GM18519 (cell line): ENCODE measurements at regions not wholly inside any gene's neighbourhood (a gene's known extent, or its start where the extent isn't known, plus 50 kb on each side); places are given as distances from the start of the nearest gene placed in this dataset.

ENCODE experiments used
- ATAC-seq: cut with Tn5 transposase; IDR thresholded peaks from one replicate; pipeline ENCODE4 v1.9.1; 2021; ENCODE audit warnings: mild to moderate bottlenecking, moderate library complexity; ENCODE audit not compliant: unreplicated experiment, low FRiP score

DNA sequence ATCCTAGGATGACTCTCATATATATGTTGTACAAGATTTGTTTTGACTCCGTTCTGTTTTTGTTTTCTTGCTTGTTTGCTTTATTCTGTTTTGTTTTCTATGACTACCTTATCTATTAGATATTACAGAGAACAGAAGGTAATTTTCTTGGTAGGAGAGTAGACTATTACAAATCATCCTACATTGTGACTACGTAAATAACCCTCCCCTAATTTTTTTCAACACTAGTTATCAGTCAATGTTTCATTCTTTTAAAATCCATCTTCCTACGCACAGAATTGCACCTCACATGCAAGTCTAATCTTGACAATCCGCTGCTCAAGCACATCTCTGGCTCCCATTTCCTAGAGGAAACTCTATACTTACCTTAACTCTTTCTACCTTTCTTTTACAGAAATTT is 792.3 kb upstream of the PIK3C3 start:
- ATAC-seq = no peak

DNA sequence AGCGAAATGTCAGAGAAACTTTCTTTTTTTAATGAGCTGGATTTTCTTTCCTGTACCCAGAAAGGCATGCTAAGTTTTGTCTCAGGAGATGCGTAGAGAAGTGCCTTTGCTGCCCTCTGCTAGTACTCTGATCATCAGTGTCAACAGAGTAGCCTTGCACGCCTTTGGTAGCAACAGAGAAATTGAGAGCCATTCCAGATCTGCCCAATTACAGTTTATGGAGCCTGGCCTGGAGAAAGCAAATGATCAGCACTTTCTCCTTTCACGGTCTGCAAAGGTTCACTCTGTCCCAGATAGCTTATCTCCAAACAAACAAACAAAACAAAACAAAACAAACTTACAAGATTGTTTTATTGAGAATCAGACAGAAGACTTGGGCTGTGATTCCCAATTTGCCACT is 792.8 kb upstream of the PIK3C3 start:
- no peak for ATAC-seq

DNA sequence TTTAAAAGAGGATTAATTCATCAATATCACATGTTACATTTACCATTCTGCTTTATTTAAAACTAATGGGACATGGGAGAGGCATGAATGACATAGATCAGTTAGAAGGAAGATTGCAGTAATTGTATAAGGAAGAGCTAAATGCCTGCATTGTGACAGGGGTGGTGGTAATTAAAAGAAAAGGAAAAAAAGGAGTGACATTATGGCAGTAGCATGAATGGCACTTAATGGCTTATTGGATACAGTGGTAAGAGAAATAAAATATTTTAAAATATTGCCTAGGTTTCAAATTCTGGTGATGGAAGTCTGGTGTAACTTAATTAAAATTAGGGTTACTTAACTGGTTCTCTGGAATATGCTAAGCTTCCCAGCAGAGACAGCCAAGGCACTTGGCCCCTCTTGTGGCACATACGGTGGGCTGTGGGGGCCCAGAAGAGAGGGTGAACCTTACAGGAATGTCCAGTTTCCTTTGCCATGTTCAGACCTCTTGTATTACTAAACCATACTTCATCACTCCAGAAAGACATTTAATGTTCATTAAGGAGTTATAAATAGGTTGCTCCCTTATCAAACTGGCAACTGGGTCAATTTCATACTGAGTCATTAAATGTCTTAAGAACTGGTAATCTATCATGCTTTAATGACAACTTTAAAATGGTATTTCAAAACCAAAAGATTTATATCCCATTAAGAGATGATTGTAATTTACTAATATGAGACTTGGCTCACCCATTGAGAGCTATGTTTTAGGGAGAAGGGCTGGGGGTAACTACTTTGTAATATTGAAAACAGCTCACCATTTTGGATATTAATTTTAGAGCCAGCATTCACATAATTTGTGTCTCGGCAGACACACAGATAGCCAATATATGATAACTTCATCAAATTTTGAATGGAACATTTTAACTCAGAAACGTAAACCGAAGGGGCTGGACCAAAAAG is 798.9 kb upstream of the PIK3C3 start:
- ATAC-seq = no peak

DNA sequence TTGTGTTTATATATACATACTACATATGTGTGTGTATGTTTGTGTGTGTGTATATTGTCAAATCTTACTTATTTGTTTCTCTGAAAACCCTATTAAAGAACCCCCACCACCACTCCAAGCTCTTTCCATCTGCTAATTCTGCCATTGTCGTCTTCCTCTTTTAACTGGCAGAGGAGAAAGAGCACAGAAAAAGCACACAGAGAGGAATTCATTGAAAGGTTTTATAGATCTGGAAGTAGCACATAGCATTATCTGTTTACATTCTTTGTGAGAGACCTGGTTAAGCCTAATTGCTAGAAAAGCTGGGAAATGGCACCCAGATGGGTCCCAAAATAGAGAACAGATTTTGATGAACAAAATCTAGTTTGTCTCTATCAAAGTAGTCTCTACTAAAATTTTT is 800.0 kb upstream of the PIK3C3 start:
- no peak for ATAC-seq

DNA sequence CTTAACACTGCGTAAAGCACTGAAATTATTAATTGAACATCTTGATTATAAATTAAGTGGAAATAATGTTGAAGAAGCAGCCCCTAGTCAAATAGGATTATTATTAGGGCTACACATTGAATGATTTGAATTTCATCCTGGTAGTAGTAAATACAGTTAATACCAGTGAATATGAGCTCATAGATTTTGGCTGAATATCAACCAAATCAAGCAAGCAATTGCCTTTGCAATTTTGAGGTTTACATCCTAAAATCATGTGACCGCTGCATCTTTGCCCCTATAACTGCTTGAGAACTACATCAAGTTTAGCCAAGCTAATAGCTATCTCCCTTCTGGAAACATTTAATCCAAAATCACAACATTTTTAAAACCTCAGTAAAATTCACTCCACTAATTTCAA is 801.2 kb upstream of the PIK3C3 start:
- ATAC-seq = no peak

DNA sequence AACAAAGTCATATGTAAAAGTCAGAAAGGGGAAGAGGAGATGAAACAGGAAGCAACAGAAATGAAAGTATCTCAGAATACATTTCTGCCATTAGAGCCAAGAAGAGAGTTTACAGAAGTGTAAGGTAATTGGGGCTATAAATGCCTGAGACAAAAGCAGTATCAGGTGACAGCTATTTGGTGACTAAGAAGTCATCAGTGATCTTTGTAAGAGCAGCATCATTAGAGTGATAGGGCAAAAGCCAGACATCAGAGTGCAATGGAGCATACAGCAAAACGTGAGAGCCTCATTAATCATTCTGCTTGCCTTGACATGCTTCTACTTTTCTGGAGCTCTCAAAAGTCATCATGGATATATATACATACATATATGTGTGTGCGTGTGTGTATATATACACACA is 804.7 kb upstream of the PIK3C3 start:
- no peak for ATAC-seq

DNA sequence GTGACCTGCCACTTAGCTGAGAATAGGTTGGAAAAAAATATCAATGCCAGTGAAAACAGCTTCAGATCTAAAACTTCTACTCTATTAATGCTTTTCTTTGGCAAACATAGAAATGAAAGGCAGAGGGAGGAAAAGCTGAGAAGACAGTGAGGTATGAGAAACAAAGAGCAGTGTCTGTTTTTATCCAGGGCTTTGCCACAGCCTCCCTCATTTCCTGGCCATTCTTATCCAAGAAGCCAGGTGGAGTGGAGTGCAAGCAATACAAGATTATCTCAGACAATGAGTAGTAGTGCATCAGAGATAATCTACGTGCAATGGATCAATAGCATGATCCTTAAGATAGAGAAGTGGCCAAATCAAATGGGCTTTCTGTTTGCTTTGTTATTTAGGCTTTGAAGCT is 808.7 kb upstream of the PIK3C3 start:
- no peak for ATAC-seq

DNA sequence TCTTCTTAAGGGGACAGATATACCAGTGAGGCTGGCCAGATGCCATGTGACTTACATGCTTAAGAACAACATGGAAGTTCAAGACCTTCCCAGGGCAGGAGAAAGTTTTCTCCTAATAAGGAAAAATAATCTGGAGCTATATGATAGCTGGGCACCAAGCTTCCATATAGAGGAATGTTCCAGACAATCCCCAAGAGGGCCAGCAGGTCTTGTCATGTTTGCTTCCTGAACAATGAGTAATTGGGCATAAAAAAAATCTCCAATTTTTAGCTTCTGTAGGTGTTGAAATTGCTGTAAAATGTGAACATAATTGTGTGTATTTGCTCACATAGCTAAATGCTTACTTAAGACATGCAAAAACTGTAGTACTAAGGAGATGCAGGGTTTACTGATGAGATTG is 809.5 kb upstream of the PIK3C3 start:
- ATAC-seq = no peak

DNA sequence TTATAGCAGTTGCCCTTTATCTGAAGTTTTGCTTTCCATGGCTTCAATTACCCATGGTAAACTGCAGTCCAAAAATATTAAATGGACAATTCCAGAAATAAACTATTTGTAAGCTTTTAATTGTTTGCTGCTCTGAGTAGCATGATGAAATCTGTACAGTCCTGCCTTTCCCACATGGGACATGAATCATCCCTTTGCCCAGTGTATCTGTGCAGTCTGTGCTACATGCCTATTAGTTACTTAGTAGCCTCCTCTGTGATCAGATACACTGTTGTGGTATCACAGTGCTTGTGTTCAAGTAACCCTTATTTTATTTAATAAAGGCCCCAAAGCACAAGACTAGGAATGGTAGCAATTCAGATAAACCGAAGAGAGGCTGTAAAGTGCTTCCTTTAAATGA is 810.6 kb upstream of the PIK3C3 start:
- ATAC-seq = no peak

DNA sequence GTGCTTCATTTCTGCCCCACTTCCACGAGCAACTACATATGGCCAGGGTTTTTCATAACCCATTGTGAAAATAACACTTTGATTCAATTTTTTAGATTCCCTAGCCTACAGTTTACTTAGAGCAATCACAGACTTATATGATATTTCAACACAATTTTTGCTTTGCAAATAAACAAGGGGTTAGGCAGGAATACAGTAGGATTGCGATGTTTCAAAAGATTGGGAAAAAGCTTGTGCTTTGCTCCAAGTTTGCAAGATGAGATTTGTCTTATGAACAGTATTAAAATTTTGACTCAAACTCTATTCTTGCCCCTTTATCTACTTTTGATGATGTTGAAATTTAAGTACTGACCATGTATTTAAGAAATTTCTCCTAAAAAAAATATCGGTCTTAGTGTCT is 814.5 kb upstream of the PIK3C3 start:
- no peak for ATAC-seq

DNA sequence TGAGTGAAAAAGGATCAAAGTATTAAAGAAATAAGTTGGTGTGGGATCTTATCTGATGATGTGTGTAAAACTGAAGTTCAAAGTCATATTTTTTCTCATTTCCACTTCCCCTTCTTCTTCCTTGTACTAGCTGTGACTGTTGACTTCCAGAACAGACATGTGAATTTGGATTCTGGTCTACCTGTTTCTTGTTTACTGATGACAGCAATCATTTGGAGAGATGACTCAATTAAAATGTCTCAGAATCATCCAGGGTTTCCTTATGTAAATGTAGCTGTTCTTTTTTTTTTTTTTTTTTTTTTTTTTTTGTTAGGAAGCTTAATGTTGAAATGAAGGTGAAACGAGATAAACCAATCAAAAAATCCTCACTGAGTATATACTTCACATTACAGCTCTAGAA is 819.9 kb upstream of the PIK3C3 start:
- ATAC-seq = no peak

DNA sequence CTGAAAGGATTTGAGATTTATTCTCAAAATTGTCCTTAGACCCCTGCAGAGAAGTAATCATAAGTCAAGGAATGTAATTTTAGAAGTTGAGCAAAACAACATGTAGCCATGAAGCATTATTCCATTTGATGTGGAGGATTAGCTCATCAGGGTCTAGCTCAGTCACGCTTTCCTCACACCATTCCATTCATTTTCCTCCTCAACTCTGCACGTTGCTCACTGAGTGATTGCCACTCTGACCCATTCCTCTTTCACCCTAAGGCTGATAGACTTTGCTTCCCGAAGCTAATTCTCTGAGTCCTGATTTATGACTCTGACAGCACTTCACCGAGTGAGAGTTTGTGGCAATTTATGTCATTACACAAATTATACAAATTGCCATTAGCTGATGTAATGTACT is 820.6 kb upstream of the PIK3C3 start:
- no peak for ATAC-seq

DNA sequence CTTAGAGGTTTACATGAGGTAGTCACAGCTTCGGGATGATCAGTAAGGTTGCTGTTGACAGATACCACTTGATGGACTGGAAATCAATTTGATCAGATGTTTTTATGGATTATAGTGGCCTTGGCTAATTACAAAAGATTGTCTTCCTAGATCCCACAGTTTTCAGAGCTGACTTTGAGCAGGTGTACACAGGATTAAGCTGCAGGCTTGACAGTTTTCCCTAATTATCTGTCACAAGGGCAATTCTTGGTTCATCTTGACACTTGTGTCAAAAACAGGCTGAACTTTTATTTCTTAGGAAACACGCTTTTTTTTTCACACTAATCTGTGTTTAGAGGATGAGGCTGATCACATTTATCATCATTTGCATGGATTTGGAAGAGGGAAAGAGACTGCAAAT is 824.0 kb upstream of the PIK3C3 start:
- ATAC-seq = no peak

DNA sequence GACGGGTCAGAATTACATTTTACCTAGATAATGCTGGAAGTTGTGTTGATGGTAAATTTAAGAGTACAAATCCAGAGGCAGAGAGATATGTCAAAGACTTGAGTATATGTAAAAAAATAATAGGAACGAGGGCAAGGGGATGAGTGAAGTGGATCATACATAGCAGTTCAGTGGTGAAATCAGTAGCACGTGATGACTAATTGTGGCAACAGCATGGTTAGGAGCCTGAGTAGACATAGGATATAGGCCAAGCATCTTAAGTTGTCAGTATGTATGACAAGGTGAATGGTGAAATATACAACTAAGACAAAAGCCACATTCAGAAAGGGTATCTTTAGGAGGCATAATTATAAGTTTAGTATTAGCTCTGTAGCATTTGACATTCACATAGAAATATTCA is 826.5 kb upstream of the PIK3C3 start:
- no peak for ATAC-seq

DNA sequence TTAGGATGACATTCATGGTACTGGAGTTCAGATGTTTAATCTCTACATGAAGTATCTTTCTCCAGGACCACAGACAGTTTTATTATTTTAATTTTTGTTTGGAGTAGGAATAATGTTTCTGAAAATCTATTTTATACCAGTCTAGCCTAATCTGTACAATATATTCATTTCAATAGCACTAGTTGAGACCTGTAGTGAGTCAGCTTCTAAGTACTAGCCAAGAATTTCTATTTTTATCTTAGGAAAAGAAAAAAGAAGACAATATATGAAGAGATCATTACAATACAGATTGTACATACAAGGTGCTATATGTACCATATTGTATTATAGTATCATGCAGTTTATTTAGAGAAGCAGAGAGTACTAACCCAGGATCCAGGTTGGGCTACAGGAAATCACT is 826.9 kb upstream of the PIK3C3 start:
- no peak for ATAC-seq

DNA sequence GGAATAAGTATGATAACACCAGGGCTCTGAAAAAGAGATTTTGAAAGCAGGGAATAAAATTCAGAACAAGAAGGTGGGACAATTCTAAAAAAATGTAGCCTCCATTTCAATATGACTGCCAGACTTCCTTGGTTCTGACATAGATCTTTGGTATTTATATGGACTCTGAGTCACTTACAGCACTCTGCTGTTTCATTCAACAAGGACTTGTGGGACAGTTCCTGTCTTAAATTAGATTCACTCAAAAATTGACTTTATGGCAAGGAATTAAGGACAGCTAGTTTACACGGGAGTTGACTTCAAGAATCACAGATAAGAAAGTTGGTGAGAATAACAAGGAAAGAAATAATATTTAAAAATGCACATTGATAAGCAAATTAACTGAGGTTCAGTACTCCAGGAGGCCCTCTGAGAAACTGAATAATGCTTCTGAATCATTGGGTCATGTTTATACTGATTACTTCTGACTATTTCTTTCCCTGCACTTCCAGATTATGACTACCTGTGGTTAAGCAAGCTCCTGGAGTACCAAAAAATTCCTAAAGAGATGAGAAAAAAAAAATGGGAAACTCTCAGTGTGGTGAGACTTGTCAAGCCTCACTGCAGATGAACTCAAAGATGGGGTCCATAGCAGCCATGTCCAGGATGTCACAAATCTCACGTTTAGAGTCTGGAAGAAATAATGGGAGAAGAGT is 828.3 kb upstream of the PIK3C3 start:
- no peak for ATAC-seq

DNA sequence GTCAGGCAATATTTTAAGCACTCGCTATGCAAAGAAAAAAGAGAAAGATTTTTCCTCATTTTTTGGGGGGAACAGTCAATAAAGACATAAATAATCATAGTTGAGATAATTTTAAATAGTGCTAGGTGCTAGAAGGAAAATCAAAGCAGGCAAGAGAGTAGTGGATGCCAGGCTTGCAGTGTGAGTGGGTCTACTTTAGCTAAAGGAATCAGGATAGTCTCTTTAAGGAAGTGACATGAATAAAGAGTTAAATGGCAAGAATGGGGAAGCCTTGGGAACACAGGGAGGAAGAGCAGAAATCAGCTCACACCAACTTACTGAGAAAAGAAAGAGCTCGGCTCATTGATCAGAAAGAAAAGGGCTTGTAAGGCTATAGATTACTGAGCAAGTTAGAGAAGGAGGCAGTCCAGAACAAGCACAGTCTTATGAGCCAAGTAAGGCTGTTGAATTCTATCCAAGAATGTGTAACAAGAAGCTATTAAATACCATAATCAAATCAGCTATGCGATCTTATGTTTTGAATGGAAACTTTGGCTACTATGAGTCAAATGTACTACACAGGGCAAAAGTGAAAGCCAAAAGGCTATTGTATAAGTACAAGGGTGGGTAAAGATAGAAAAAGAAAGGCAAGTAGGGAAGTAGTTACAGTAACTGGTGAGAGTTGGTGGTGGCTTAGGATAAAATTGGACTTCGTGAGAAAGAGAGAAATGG is 833.8 kb upstream of the PIK3C3 start:
- ATAC-seq = no peak

DNA sequence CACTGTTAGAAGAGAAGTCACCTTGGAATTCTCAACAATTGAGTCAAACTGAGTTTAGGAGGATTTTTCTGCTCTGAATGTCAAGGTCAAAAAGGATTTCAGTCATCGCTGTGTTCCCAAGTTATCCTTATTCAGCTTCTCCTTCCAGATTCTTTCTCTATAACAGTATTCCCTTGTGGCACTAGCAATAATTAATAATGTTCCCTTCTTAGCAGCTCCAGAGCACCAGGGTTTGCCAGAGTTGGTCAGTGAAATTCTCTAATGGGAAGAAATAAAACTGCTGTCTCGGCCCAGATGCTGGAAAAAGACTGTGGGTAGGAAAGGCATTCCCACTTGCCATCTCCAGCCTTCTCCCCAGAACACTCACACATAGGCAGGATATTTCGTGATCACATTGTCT is 836.0 kb upstream of the PIK3C3 start:
- no peak for ATAC-seq

DNA sequence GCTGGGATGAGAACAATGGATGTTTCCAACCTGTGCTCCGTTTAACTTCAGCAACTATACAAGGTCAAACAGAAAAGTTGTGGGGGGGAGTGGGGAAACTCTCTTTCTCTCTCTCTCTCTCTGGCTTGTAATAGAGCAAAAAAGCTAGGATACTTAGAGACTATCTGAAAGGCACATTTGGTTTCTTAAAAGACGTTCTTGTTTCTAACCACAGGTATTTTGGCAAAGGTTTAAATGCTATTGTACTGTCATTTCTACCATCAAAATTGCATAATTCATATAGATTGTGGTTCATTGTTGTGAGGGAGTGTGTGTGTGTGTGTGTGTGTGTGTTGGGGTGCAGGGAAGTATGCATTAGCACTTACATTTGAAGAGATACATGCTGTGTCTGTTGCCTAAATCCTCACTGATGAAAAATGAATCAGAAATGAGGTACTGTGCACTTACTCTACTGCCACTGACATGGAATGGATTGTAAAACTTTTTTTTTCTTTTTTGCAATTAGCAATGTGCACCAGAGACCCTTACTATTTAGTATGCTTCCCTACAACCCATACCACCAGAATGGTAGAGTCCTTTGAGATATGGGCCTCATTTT is 841.0 kb upstream of the PIK3C3 start:
- no peak for ATAC-seq

DNA sequence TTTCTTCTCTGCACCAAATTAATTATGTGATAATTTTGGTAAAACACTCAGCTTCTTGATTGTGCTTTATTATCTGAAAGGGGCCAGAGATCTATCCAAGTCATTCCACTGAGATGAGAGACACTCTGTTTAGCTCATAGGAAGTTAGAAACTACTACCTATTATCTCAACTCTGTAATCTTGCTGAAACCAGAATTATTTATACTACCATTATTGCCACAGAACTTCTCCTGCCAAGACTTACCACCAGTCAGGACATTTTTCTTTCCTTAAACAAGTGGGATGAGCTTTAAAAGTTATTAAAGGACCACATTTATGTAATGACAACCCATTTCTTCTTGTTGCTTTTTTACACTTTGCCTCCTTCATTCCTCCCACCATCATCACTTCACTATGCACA is 855.6 kb upstream of the PIK3C3 start:
- no peak for ATAC-seq

DNA sequence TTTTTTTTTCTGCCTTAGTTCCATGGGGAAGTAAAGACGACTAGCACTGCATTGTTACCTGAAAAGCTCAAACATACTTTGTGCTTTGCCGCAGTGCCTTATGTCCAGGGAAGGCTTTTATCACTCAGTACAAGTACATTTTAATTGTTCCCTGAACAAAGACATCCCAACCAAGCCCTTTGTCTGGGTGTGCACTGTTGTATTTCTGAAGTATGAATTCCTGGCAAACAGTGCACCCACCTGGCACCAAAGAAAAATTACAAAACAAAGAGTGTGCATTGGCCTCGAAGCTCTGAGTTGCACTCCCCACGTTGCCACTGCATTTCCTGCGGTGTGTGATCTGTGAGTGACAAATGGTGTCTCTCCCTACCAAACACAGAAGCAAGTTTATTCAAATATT is 858.5 kb upstream of the PIK3C3 start:
- no peak for ATAC-seq
